HEK293T (cell line): ENCODE measurements at regions not wholly inside any gene's neighbourhood (a gene's known extent, or its start where the extent isn't known, plus 50 kb on each side); places are given as distances from the start of the nearest gene placed in this dataset.

Experiments
- CTCF ChIA-PET: fragments of 350-600 bp; formaldehyde crosslinking; extraction: SDS; loops from one replicate; lab custom pipeline; 2021; ENCODE audit warnings: antibody characterized with exemption, inconsistent platforms; lab: Yijun Ruan, JAX
- POLR2A ChIA-PET: fragments of 350-600 bp; formaldehyde crosslinking; extraction: SDS; loops from one replicate; lab custom pipeline; 2020; ENCODE audit warnings: antibody characterized with exemption, inconsistent platforms; lab: Yijun Ruan, JAX
- DNase-seq: peaks from one replicate; pipeline ENCODE4 v3.0.0; 2012; ENCODE audit warnings: mixed read lengths; ENCODE audit errors: extremely low spot score
- ARNT ChIP-seq: fragments of 450-650 bp; IDR thresholded peaks from 2 replicates; pipeline ENCODE4 v1.6.1; 2017; ENCODE audit warnings: mild to moderate bottlenecking
- BHLHE40 ChIP-seq: fragments of 450-650 bp; IDR thresholded peaks from 2 replicates; pipeline ENCODE4 v1.6.1; 2016; ENCODE audit warnings: mild to moderate bottlenecking, moderate library complexity, borderline replicate concordance
- CTBP1 ChIP-seq: fragments of 450-650 bp; IDR thresholded peaks from 2 replicates; pipeline ENCODE4 v1.6.1; 2016; ENCODE audit warnings: borderline replicate concordance
- ELF4 ChIP-seq: fragments of 450-650 bp; IDR thresholded peaks from 2 replicates; pipeline ENCODE4 v1.6.1; 2017; ENCODE audit warnings: antibody characterized with exemption
- FOXA1 ChIP-seq: fragments of 450-650 bp; IDR thresholded peaks from 2 replicates; pipeline ENCODE4 v1.6.1; 2016; ENCODE audit warnings: mild to moderate bottlenecking
- FOXK2 ChIP-seq: fragments of 450-650 bp; IDR thresholded peaks from 2 replicates; pipeline ENCODE4 v1.6.1; 2016; ENCODE audit warnings: mild to moderate bottlenecking
- FOXM1 ChIP-seq: fragments of 450-650 bp; IDR thresholded peaks from 2 replicates; pipeline ENCODE4 v1.6.1; 2017; ENCODE audit warnings: mild to moderate bottlenecking, borderline replicate concordance
- HDGF ChIP-seq: fragments of 450-650 bp; IDR thresholded peaks from 2 replicates; pipeline ENCODE4 v1.6.1; 2017; ENCODE audit warnings: antibody characterized with exemption, borderline replicate concordance
- L3MBTL2 ChIP-seq: fragments of 450-650 bp; conservative IDR thresholded peaks from 2 replicates; pipeline ENCODE4 v1.6.1; 2016; ENCODE audit warnings: mild to moderate bottlenecking
- LEF1 ChIP-seq: fragments of 450-650 bp; IDR thresholded peaks from 2 replicates; pipeline ENCODE4 v1.6.1; 2017; ENCODE audit warnings: mild to moderate bottlenecking, borderline replicate concordance
- NFRKB ChIP-seq: fragments of 450-650 bp; IDR thresholded peaks from 2 replicates; pipeline ENCODE4 v1.6.1; 2016; ENCODE audit warnings: mild to moderate bottlenecking, moderate library complexity
- SP1 ChIP-seq: fragments of 450-650 bp; IDR thresholded peaks from 2 replicates; pipeline ENCODE4 v1.6.1; 2017
- SUZ12 ChIP-seq: fragments of 450-650 bp; IDR thresholded peaks from 2 replicates; pipeline ENCODE4 v1.6.1; 2016; ENCODE audit warnings: mild to moderate bottlenecking
- TARDBP ChIP-seq: fragments of 450-650 bp; IDR thresholded peaks from 2 replicates; pipeline ENCODE4 v1.6.1; 2016
- ZNF384 ChIP-seq: fragments of 450-650 bp; IDR thresholded peaks from 2 replicates; pipeline ENCODE4 v1.6.1; 2016
- TF ChIP-seq, protein P1 (sequence below): fragments of 450-650 bp; IDR thresholded peaks from 2 replicates; pipeline ENCODE4 v1.6.1; 2016

- DNase-seq, result no peak
- TF ChIP-seq SUZ12 (no peak), FOXK2 (no peak), ZNF384 (no peak), ELF4 (no peak), TARDBP (no peak), BHLHE40 (no peak), HDGF (no peak), CTBP1 (no peak), FOXA1 (no peak), LEF1 (no peak), SP1 (no peak)
- CTCF ChIA-PET, result no interaction called here
- POLR2A ChIA-PET, result no interaction called here
Observed at GRCh38 chr16:48105976-48106375, 49.8 kb downstream of the ABCC12 start.

DNA sequence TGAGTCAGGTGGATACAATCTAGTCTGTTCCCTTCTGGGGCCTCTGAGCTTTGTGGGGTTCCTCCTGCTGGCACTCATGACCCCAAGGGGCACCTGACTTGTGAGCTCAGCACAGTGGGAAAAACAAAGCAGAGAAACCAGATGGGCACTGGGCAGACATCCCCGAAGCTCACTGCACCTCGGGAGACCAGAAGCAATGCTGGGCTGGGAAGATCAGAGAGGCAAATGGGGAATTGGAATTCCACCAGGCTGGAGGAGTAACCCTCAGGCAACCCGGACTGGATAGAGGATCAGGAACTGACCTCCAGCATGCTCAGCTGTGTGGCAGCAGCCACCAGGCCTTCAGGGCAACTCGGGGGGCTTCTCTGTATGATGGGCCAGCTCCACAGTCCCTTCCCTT is 50.3 kb downstream of the ABCC12 start:
- POLR2A ChIA-PET, result no interaction called here
- CTCF ChIA-PET, result no interaction called here
- TF ChIP-seq CTBP1 (no peak), L3MBTL2 (no peak), SP1 (no peak), FOXM1 (no peak), TARDBP (no peak), SUZ12 (no peak), HDGF (no peak), ZNF384 (no peak), BHLHE40 (no peak), FOXA1 (no peak), ELF4 (no peak), FOXK2 (no peak), LEF1 (no peak), NFRKB (no peak), ARNT (no peak)
- TF ChIP-seq, protein P1, sequence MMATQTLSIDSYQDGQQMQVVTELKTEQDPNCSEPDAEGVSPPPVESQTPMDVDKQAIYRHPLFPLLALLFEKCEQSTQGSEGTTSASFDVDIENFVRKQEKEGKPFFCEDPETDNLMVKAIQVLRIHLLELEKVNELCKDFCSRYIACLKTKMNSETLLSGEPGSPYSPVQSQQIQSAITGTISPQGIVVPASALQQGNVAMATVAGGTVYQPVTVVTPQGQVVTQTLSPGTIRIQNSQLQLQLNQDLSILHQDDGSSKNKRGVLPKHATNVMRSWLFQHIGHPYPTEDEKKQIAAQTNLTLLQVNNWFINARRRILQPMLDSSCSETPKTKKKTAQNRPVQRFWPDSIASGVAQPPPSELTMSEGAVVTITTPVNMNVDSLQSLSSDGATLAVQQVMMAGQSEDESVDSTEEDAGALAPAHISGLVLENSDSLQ, result no peak
- no peak for DNase-seq

DNA sequence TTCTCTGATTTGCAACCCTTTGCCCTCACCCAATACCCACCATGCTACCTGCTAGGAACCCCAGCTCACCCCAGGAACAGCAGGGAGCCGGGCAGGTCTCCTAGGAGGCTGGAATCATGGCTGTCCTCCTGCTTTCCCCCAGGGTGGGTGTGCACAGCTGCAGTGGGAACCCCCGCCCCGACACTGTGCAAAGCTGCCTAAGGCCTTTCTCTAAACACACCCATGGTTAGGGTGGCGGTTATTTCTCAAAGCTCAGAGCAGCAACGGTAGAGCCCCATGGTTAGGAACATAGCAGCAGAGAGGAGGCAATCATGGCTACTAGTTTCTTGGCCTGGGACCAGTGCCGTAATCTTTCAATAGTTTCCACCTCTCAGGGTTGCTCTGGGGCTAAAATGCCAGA is 52.2 kb downstream of the ABCC12 start:
- ChIA-PET CTCF (no interaction called here), POLR2A (no interaction called here)
- TF ChIP-seq CTBP1 (no peak), ELF4 (no peak), NFRKB (no peak), SP1 (no peak), SUZ12 (no peak), BHLHE40 (no peak)
- TF ChIP-seq, protein P1, result no peak
- DNase-seq, result no peak

DNA sequence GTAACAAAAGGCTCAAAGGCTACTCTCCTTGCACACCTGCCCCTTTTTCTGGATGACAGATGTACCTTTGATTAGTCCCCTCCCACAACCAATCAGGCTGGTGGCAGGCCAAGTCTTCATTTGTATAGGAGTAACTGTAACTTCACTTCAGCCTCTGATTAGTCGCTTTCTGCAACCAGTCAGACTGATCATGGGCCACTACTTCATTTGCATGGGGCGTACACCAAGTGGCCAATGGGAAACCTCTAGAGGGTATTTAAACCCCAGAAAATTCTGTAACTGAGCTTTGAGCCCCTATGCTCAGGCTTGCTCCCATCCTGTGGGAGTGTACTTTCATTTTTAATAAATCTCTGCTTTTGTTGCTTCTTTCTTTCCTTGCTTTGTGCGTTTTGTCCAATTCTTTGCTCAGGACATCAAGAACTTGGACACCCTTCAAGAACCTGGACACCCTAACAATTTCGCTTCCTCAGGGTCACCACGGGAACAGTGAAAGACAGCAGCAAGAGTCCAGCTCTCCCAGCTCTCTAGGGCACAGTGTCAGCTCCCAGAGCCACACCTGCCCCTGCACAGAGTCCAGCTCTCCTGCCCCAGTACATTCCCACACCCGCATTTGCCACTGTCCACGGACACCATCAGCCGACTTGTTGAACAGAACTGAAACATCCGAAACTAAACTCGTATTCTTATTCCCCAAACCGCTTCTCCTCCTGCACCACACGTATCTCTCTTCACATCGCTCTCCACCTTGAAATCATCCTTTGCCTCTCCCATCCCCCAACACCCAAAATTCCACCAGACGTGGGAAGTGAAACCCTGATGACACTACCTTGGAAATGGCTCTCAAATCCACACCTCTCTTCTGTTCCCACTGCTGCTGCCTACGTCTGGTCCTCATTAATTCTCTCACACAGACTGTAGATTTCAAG is 53.4 kb downstream of the ABCC12 start:
- no peak for DNase-seq
- CTCF ChIA-PET, result no interaction called here
- TF ChIP-seq SP1, result no peak
- no peak for TF ChIP-seq TARDBP
- TF ChIP-seq, protein P1, result no peak
- TF ChIP-seq SUZ12, result no peak
- TF ChIP-seq FOXM1, result no peak
- TF ChIP-seq CTBP1, result no peak
- TF ChIP-seq ELF4, result no peak
- no peak for TF ChIP-seq L3MBTL2
- TF ChIP-seq ARNT, result no peak
- TF ChIP-seq FOXA1, result no peak
- no peak for TF ChIP-seq LEF1
- TF ChIP-seq FOXK2, result no peak
- no peak for TF ChIP-seq ZNF384
- TF ChIP-seq HDGF, result no peak
- no peak for TF ChIP-seq NFRKB
- no peak for TF ChIP-seq BHLHE40
- POLR2A ChIA-PET, result no interaction called here

GRCh38 chr16:48101069-48101674 is 54.6 kb downstream of the ABCC12 start:
- TF ChIP-seq ZNF384 (no peak), NFRKB (no peak), FOXM1 (no peak), SUZ12 (no peak)
- no peak for DNase-seq
- ChIA-PET CTCF (no interaction called here), POLR2A (no interaction called here)

DNA sequence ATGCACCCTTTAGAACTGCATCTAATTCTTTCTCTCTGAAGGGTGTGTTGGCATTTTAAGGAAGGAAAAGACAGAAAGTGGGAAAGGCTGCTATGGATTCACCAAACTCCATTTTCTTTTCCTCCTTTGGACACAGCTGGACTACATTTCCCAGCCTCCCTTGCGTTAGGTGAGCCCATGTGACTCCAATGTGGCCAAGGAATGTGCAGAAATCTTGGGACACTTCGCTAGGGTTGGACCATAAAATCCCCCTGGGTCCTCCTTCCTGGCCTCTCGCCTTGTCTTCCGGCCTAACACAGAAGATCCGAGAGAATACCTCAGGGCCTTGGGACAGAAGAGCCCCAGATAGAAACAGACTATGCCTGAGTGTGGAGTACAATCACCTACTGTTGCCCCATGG is 56.3 kb downstream of the ABCC12 start:
- DNase-seq, result peak; percentile 31
- ChIA-PET POLR2A (no interaction called here), CTCF (no interaction called here)
- TF ChIP-seq ARNT (no peak), CTBP1 (no peak), ZNF384 (no peak), SP1 (no peak), ELF4 (no peak), TARDBP (no peak), HDGF (no peak), FOXK2 (no peak), SUZ12 (no peak), NFRKB (no peak), FOXM1 (no peak), FOXA1 (no peak), L3MBTL2 (no peak), LEF1 (no peak), BHLHE40 (no peak)
- TF ChIP-seq, protein P1, result no peak
